Panc1 (cell line): ENCODE measurements at regions not wholly inside any gene's neighbourhood (a gene's known extent, or its start where the extent isn't known, plus 50 kb on each side); places are given as distances from the start of the nearest gene placed in this dataset.
"Not testable (repeated sequence)": the region's sequence is repeated elsewhere in the genome, so short reads cannot be mapped to it uniquely, and the experiment has no call there.

ENCODE experiments used
- ATAC-seq: fragments of 200-7000 bp; cut with Tn5 transposase; 2 replicates; pipeline ENCODE4 v1.9.1; 2020; ENCODE audit warnings: mild to moderate bottlenecking, moderate library complexity
- BruUV-seq: library from RNA; stranded (reverse); fragments of 400-500 nt; replicated peaks from 2 replicates; lab custom pipeline; 2021; lab: Mats Ljungman, UMichigan
- CTCF ChIA-PET: fragments of 300-600 bp; sonication (Branson Sonifier 250); formaldehyde crosslinking; loops from one replicate; lab custom pipeline; 2022; ENCODE audit warnings: antibody characterized with exemption; lab: Charles Lee
- POLR2A ChIA-PET: fragments of 300-600 bp; sonication (Branson Sonifier 250); formaldehyde crosslinking; loops from one replicate; lab custom pipeline; 2022; ENCODE audit warnings: antibody characterized with exemption; lab: Charles Lee
- DNase-seq: peaks from one replicate; pipeline ENCODE4 v3.0.0-alpha.2; 2010; ENCODE audit warnings: low read depth, low spot score
- H3K27ac ChIP-seq: 2 replicates; pipeline ENCODE4 v1.5.1; 2011; ENCODE audit warnings: mild to moderate bottlenecking, low read length, inconsistent platforms
- H3K27me3 ChIP-seq: fragments of 200-500 bp; sonication (Bioruptor generic); 2 replicates; pipeline ENCODE4 v1.6.0; 2014; ENCODE audit warnings: low read length, inconsistent platforms; ENCODE audit not compliant: control insufficient read depth, insufficient read depth
- H3K36me3 ChIP-seq: fragments of 200-500 bp; sonication (Bioruptor generic); 2 replicates; pipeline ENCODE4 v1.5.1; 2014; ENCODE audit warnings: inconsistent platforms, mild to moderate bottlenecking, low read length, moderate library complexity; ENCODE audit not compliant: control insufficient read depth, insufficient read depth
- H3K4me1 ChIP-seq: 2 replicates; pipeline ENCODE4 v1.5.1; 2011; ENCODE audit warnings: inconsistent platforms, mild to moderate bottlenecking, low read length, moderate library complexity; ENCODE audit not compliant: control insufficient read depth, insufficient read depth
- H3K4me3 ChIP-seq, 2 experiments: 2 replicates each; pipeline ENCODE4 v1.5.1; 2011 to 2012; ENCODE audit warnings: low read depth in 2 of 2, low read length in 2 of 2, mild to moderate bottlenecking in 2 of 2, inconsistent platforms in 1 of 2, moderate library complexity in 1 of 2
- H3K9me3 ChIP-seq: fragments of 200-500 bp; sonication (Bioruptor generic); 2 replicates; pipeline ENCODE4 v1.5.1; 2014; ENCODE audit warnings: low read depth, mild to moderate bottlenecking, inconsistent platforms, low read length, moderate library complexity; ENCODE audit not compliant: control insufficient read depth, insufficient read depth
- CTCF ChIP-seq: fragments of 450-650 bp; IDR thresholded peaks from 2 replicates; pipeline ENCODE4 v1.5.1; 2017; ENCODE audit warnings: mild to moderate bottlenecking
- POLR2AphosphoS5 ChIP-seq: IDR thresholded peaks from 2 replicates; pipeline ENCODE4 v1.6.1; 2012; ENCODE audit warnings: mild to moderate bottlenecking, low read depth, low read length, moderate library complexity
- SIN3A ChIP-seq: IDR thresholded peaks from 2 replicates; pipeline ENCODE4 v1.6.1; 2012; ENCODE audit warnings: low read depth, mild to moderate bottlenecking, low read length, moderate library complexity, borderline replicate concordance; ENCODE audit not compliant: insufficient read depth
- TCF7L2 ChIP-seq: IDR thresholded peaks from 2 replicates; pipeline ENCODE4 v1.6.1; 2011; ENCODE audit warnings: mild to moderate bottlenecking, low read depth, low read length, inconsistent platforms
- in situ Hi-C: cut with HindIII; loops from 2 replicates; pipeline ENCODE4 v1.10.0; 2016; ENCODE audit warnings: low sequenced_read_pairs, low pct_unique_long_range_greater_than_20kb
- intact Hi-C: fragments of 100-400 bp; cut with micrococcal nuclease; formaldehyde crosslinking; loops from one replicate; pipeline ENCODE4 v1.10.0; 2022; ENCODE audit not compliant: unreplicated experiment
- TF ChIP-seq, protein P1 (sequence below), 2 experiments: IDR thresholded peaks; 2 replicates each; pipeline ENCODE4 v1.6.1; 2011 to 2012; ENCODE audit warnings: low read depth in 2 of 2, control low read depth in 1 of 2, low read length in 1 of 2, mild to moderate bottlenecking in 1 of 2, moderate library complexity in 1 of 2; ENCODE audit not compliant: insufficient read depth in 1 of 2

DNA sequence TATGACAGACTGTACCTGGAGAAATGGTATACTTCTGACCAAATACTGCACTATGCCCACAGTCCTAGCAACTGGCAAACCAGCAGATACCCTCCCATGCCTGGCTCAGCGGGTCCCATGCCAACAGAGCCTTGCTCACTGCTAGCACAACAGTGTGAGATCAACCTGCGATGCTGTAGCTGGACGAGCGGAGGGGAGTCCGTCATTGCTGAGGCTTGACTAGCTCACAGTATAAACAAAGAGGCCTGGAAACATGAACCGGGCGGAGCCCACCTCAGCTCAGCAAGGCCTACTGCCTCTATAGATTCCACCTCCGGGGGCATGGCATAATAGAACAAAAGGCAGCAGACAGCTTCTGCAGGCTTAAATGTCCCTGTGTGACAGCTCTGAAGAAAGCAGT lies 93.2 kb upstream of the CAB39 start:
- POLR2A ChIA-PET = interaction anchor here (0.7 kb wide), 1 partner anchor 733 kb away, joined by 5 read pairs; no protein-coding TSS in a partner anchor
- in situ Hi-C loops = no loop called here
- TF ChIP-seq POLR2AphosphoS5 (no peak), TCF7L2 (no peak), CTCF (no peak), SIN3A (no peak)
- TF ChIP-seq, protein P1, sequence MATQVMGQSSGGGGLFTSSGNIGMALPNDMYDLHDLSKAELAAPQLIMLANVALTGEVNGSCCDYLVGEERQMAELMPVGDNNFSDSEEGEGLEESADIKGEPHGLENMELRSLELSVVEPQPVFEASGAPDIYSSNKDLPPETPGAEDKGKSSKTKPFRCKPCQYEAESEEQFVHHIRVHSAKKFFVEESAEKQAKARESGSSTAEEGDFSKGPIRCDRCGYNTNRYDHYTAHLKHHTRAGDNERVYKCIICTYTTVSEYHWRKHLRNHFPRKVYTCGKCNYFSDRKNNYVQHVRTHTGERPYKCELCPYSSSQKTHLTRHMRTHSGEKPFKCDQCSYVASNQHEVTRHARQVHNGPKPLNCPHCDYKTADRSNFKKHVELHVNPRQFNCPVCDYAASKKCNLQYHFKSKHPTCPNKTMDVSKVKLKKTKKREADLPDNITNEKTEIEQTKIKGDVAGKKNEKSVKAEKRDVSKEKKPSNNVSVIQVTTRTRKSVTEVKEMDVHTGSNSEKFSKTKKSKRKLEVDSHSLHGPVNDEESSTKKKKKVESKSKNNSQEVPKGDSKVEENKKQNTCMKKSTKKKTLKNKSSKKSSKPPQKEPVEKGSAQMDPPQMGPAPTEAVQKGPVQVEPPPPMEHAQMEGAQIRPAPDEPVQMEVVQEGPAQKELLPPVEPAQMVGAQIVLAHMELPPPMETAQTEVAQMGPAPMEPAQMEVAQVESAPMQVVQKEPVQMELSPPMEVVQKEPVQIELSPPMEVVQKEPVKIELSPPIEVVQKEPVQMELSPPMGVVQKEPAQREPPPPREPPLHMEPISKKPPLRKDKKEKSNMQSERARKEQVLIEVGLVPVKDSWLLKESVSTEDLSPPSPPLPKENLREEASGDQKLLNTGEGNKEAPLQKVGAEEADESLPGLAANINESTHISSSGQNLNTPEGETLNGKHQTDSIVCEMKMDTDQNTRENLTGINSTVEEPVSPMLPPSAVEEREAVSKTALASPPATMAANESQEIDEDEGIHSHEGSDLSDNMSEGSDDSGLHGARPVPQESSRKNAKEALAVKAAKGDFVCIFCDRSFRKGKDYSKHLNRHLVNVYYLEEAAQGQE (IDR thresholded peaks at IDR 0.05; ENCODE audit: insufficient read depth in 1 of 2, low read depth in 2 of 2, low read length in 1 of 2) = no peak
- no TSS peak for BruUV-seq
- DNase-seq (no peak), ATAC-seq (no peak)
- intact Hi-C loops = loop anchor here (5.0 to 10.0 kb wide), 2 partner anchors 178 to 445 kb away; no protein-coding TSS in a partner anchor
- H3K27me3 ChIP-seq = no peaks in the 10 kb centered on the region
- CTCF ChIA-PET = no interaction called here
- H3K4me3 ChIP-seq = no peak overlapping the region
- no peaks in the 10 kb centered on the region for H3K4me1 ChIP-seq
- no peaks in the 10 kb centered on the region for H3K9me3 ChIP-seq
- no peak overlapping the region for H3K27ac ChIP-seq
- no peaks in the 10 kb centered on the region for H3K36me3 ChIP-seq

DNA sequence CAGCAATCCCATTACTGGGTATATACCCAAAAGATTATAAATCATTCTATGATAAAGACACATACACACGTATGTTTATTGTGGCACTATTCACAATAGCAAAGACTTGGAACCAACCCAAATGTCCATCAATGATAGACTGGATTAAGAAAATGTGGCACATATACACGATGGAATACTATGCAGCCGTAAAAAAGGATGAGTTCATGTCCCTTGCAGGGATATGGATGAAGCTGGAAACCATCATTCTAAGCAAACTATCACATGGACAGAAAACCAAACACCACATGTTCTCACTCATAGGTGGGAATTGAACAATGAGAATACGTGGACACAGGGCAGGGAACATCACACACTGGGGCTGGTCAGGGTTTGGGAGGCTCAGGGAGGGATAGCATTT lies 87.4 kb upstream of the CAB39 start:
- H3K36me3 ChIP-seq, H3K4me1 ChIP-seq, ATAC-seq, in situ Hi-C loops, H3K27me3 ChIP-seq, POLR2A ChIA-PET, H3K27ac ChIP-seq, H3K4me3 ChIP-seq, BruUV-seq, DNase-seq, H3K9me3 ChIP-seq, intact Hi-C loops: not testable (repeated sequence)
- CTCF ChIA-PET = interaction anchor here (0.6 kb wide), 1 partner anchor 15 kb away, joined by 3 read pairs; no protein-coding TSS in a partner anchor

- H3K36me3 ChIP-seq, H3K27me3 ChIP-seq, BruUV-seq, H3K27ac ChIP-seq, DNase-seq, in situ Hi-C loops, H3K9me3 ChIP-seq, ATAC-seq, H3K4me3 ChIP-seq, intact Hi-C loops, H3K4me1 ChIP-seq, CTCF ChIA-PET: not testable (repeated sequence)
- POLR2A ChIA-PET = interaction anchor here (0.6 kb wide), 1 partner anchor 43 kb away, joined by 9 read pairs; no protein-coding TSS in a partner anchor
Measured at GRCh38 chr2:230627091-230627490, 85.6 kb upstream of the CAB39 start.
